ENCODE measurements at regions not wholly inside any gene's neighbourhood (a gene's known extent, or its start where the extent isn't known, plus 50 kb on each side); places are given as distances from the start of the nearest gene placed in this dataset.
A peak's percentile ranks its signal among the peaks of the same experiment; 100 is the strongest.

DNA sequence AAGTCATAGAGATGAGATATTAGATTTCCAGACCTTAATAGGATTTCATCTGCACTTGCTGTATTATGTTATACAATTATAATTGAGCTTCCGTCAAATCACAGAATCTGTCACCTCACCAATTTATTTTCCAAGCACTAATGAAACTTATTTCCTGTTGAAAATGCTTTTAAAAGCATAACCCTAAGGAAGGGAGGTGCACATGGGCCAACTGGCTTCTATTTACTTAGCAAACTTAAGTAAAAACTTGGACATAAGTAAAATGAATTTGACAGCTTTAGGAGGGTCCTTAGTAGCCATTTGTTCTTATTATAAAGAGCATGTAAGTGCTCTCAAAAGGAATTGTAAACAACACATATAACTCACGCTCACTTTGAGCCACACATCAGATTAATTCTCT lies 462.2 kb upstream of the TMPO start:
- Histone ChIP-seq H3K4me1 (ENCODE audit: control insufficient read depth in 5 of 5, insufficient read depth in 5 of 5, low read length in 5 of 5) (peaks cover 0 to 25% (median 0%) of the 10 kb centered on the region in 5 donors), H3K27ac (ENCODE audit: low read depth in 1 of 2, low read length in 1 of 2) (no peak overlapping the region), H3K27me3 (ENCODE audit: control insufficient read depth in 3 of 3, insufficient read depth in 3 of 3, low read length in 2 of 3) (peaks cover 0 to 32% (median 4%) of the 10 kb centered on the region in 3 donors), H3K9me3 (ENCODE audit: control insufficient read depth in 4 of 4, insufficient read depth in 3 of 4, low read length in 3 of 4) (peaks cover 0 to 2% (median 0%) of the 10 kb centered on the region in 4 donors), H3K9ac (ENCODE audit: insufficient read depth in 1 of 2, low read length in 2 of 2) (no peak overlapping the region), H3K36me3 (ENCODE audit: control insufficient read depth in 4 of 4, insufficient read depth in 4 of 4, low read length in 4 of 4) (no peaks in the 10 kb centered on the region), H3K4me3 (no peak overlapping the region)
- ATAC-seq (ENCODE audit: insufficient read depth, low FRiP score) (no peak), DNase-seq (peak in 2 of 3 donors; percentile 23 to 42)
- TF ChIP-seq, protein P1, sequence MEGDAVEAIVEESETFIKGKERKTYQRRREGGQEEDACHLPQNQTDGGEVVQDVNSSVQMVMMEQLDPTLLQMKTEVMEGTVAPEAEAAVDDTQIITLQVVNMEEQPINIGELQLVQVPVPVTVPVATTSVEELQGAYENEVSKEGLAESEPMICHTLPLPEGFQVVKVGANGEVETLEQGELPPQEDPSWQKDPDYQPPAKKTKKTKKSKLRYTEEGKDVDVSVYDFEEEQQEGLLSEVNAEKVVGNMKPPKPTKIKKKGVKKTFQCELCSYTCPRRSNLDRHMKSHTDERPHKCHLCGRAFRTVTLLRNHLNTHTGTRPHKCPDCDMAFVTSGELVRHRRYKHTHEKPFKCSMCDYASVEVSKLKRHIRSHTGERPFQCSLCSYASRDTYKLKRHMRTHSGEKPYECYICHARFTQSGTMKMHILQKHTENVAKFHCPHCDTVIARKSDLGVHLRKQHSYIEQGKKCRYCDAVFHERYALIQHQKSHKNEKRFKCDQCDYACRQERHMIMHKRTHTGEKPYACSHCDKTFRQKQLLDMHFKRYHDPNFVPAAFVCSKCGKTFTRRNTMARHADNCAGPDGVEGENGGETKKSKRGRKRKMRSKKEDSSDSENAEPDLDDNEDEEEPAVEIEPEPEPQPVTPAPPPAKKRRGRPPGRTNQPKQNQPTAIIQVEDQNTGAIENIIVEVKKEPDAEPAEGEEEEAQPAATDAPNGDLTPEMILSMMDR (IDR thresholded peaks at IDR 0.05; ENCODE audit: control extremely low read depth, extremely low read depth) = no peak
- WGBS, 2 donors = 40 to 73% methylated on average over 2 of the region's 2 CpGs

DNA sequence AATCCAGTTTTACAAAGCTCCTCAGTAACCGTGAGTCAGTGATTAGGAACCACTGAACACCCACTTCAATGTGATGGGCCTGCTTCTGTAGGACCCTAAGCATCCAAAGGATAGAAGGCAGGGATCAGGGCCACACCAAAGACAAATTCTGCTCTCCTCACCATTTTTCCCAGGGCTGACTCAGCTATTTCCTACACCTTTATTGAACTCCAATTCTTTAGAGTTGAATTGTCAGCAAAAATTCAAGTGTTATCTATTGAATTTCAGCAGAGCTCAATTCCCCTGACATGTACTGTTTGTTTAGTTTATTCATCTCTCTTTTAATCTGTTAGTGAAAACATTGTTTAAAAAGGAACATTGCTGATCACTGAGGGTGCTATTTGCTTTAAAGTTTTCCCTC lies 457.7 kb upstream of the TMPO start:
- 87 to 91% methylated on average over 1 of the region's 1 CpG for WGBS, 2 donors
- peaks cover 0 to 14% (median 3%) of the 10 kb centered on the region in 5 donors for H3K4me1 ChIP-seq (ENCODE audit: control insufficient read depth in 5 of 5, insufficient read depth in 5 of 5, low read length in 5 of 5)
- H3K27me3 ChIP-seq (ENCODE audit: control insufficient read depth in 3 of 3, insufficient read depth in 3 of 3, low read length in 2 of 3) = peaks cover 0 to 25% (median 4%) of the 10 kb centered on the region in 3 donors
- no peak overlapping the region for H3K27ac ChIP-seq (ENCODE audit: low read depth in 1 of 2, low read length in 1 of 2)
- no peak overlapping the region for H3K4me3 ChIP-seq
- TF ChIP-seq, protein P1 (IDR thresholded peaks at IDR 0.05; ENCODE audit: control extremely low read depth, extremely low read depth) = no peak
- H3K36me3 ChIP-seq (ENCODE audit: control insufficient read depth in 4 of 4, insufficient read depth in 4 of 4, low read length in 4 of 4) = no peaks in the 10 kb centered on the region
- no peak overlapping the region for H3K9ac ChIP-seq (ENCODE audit: insufficient read depth in 1 of 2, low read length in 2 of 2)
- ATAC-seq (ENCODE audit: insufficient read depth, low FRiP score) = no peak
- DNase-seq = no peak
- peaks cover 0 to 2% (median 0%) of the 10 kb centered on the region in 4 donors for H3K9me3 ChIP-seq (ENCODE audit: control insufficient read depth in 4 of 4, insufficient read depth in 3 of 4, low read length in 3 of 4)

DNA sequence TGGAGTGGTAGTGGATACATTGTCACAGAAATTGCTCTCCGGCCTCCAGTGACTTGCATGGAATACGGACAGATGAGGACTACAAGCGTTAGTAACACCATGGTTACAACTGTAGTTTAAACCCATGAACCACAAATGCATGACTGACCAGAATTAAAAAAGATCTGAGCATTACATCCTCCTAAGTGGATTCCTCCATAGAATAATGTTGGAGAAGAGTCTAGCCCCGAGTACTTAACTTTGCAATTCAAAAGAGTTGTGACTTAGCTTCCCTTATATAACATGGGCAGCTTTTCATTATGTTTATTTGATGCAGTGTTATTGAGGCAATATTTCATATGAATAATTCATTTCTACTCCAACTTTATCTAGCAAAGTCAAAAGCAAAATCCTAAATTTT lies 457.2 kb upstream of the TMPO start:
- Histone ChIP-seq H3K36me3 (ENCODE audit: control insufficient read depth in 4 of 4, insufficient read depth in 4 of 4, low read length in 4 of 4) (no peaks in the 10 kb centered on the region), H3K9ac (ENCODE audit: insufficient read depth in 1 of 2, low read length in 2 of 2) (no peak overlapping the region), H3K27me3 (ENCODE audit: control insufficient read depth in 3 of 3, insufficient read depth in 3 of 3, low read length in 2 of 3) (peaks cover 0 to 25% (median 4%) of the 10 kb centered on the region in 3 donors), H3K27ac (ENCODE audit: low read depth in 1 of 2, low read length in 1 of 2) (no peak overlapping the region), H3K9me3 (ENCODE audit: control insufficient read depth in 4 of 4, insufficient read depth in 3 of 4, low read length in 3 of 4) (peaks cover 0 to 2% (median 0%) of the 10 kb centered on the region in 4 donors), H3K4me1 (ENCODE audit: control insufficient read depth in 5 of 5, insufficient read depth in 5 of 5, low read length in 5 of 5) (peaks cover 0 to 11% (median 2%) of the 10 kb centered on the region in 5 donors), H3K4me3 (no peak overlapping the region)
- no peak for ATAC-seq (ENCODE audit: insufficient read depth, low FRiP score)
- DNase-seq = no peak
- TF ChIP-seq, protein P1 (IDR thresholded peaks at IDR 0.05; ENCODE audit: control extremely low read depth, extremely low read depth) = no peak
- 93 to 94% methylated on average over 4 of the region's 4 CpGs for WGBS, 2 donors

DNA sequence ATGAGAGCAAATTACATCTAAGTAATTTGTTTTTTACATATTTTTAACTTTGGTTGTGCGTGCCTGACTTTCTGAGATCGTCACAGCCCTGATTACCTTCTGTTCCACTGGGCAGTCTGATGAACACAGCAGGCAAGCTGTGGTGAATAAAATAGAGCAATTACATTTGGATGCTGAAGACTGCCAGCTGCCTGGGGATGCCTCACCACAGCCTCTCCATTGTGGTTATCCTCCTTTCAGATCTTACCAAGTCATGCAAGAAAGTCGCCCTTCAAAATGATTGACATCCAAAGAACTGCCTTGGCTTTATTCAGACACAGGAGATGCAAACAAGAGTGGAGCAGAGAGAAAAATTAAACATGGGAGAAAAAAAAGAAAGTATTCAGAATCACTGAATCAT lies 456.6 kb upstream of the TMPO start:
- Histone ChIP-seq H3K36me3 (ENCODE audit: control insufficient read depth in 4 of 4, insufficient read depth in 4 of 4, low read length in 4 of 4) (no peaks in the 10 kb centered on the region), H3K9ac (ENCODE audit: insufficient read depth in 1 of 2, low read length in 2 of 2) (no peak overlapping the region), H3K27me3 (ENCODE audit: control insufficient read depth in 3 of 3, insufficient read depth in 3 of 3, low read length in 2 of 3) (peaks cover 0 to 25% (median 6%) of the 10 kb centered on the region in 3 donors), H3K4me1 (ENCODE audit: control insufficient read depth in 5 of 5, insufficient read depth in 5 of 5, low read length in 5 of 5) (peaks cover 0 to 9% (median 0%) of the 10 kb centered on the region in 5 donors), H3K9me3 (ENCODE audit: control insufficient read depth in 4 of 4, insufficient read depth in 3 of 4, low read length in 3 of 4) (peaks cover 0 to 2% (median 0%) of the 10 kb centered on the region in 4 donors), H3K4me3 (no peak overlapping the region), H3K27ac (ENCODE audit: low read depth in 1 of 2, low read length in 1 of 2) (no peak overlapping the region)
- no peak for DNase-seq
- ATAC-seq (ENCODE audit: insufficient read depth, low FRiP score) = no peak
- 91 to 93% methylated on average over 3 of the region's 3 CpGs for WGBS, 2 donors
- TF ChIP-seq, protein P1 (IDR thresholded peaks at IDR 0.05; ENCODE audit: control extremely low read depth, extremely low read depth) = no peak
